ENCODE measurements at regions not wholly inside any gene's neighbourhood (a gene's known extent, or its start where the extent isn't known, plus 50 kb on each side); places are given as distances from the start of the nearest gene placed in this dataset.
"Not testable (repeated sequence)": the region's sequence is repeated elsewhere in the genome, so short reads cannot be mapped to it uniquely, and the experiment has no call there.

GRCh38 chr17:21573961-21574610 lies 118.2 kb upstream of the KCNJ18 start:
- no peak for TF ChIP-seq CTCF (IDR thresholded peaks at IDR 0.05; ENCODE audit: low read depth, low read length)
- H3K4me3 ChIP-seq (ENCODE audit: low read depth, low read length): no peak overlapping the region

- not testable (repeated sequence) for H3K4me3 ChIP-seq (ENCODE audit: low read depth, low read length)
These were observed 117.6 kb upstream of the KCNJ18 start for GRCh38 chr17:21574611-21575255.

- not testable (repeated sequence) for H3K4me3 ChIP-seq (ENCODE audit: low read depth, low read length)
These were observed 113.5 kb upstream of the KCNJ18 start for GRCh38 chr17:21578783-21579182.

- H3K4me3 ChIP-seq (ENCODE audit: low read depth, low read length): no peak overlapping the region
- no peak for TF ChIP-seq CTCF (IDR thresholded peaks at IDR 0.05; ENCODE audit: low read depth, low read length)
These were observed 99.5 kb upstream of the KCNJ18 start for GRCh38 chr17:21592774-21593173.

- H3K4me3 ChIP-seq (ENCODE audit: low read depth, low read length): not testable (repeated sequence)
These were observed 98.7 kb upstream of the KCNJ18 start for GRCh38 chr17:21593452-21594105.

- TF ChIP-seq CTCF (IDR thresholded peaks at IDR 0.05; ENCODE audit: low read depth, low read length): no peak
- H3K4me3 ChIP-seq (ENCODE audit: low read depth, low read length): no peak overlapping the region
These were observed 97.2 kb upstream of the KCNJ18 start for GRCh38 chr17:21595086-21595485.

- H3K4me3 ChIP-seq (ENCODE audit: low read depth, low read length): no peak overlapping the region
- TF ChIP-seq CTCF (IDR thresholded peaks at IDR 0.05; ENCODE audit: low read depth, low read length): no peak
These were observed 90.1 kb upstream of the KCNJ18 start for GRCh38 chr17:21602176-21602575.

GRCh38 chr17:21603292-21603691 lies 89.0 kb upstream of the KCNJ18 start:
- H3K4me3 ChIP-seq (ENCODE audit: low read depth, low read length): not testable (repeated sequence)

GRCh38 chr17:21611443-21611842 lies 80.9 kb upstream of the KCNJ18 start:
- H3K4me3 ChIP-seq (ENCODE audit: low read depth, low read length): not testable (repeated sequence)

- not testable (repeated sequence) for H3K4me3 ChIP-seq (ENCODE audit: low read depth, low read length)
These were observed 79.9 kb upstream of the KCNJ18 start for GRCh38 chr17:21612123-21613070.
